ENCODE measurements at regions not wholly inside any gene's neighbourhood (a gene's known extent, or its start where the extent isn't known, plus 50 kb on each side); places are given as distances from the start of the nearest gene placed in this dataset.

DNA sequence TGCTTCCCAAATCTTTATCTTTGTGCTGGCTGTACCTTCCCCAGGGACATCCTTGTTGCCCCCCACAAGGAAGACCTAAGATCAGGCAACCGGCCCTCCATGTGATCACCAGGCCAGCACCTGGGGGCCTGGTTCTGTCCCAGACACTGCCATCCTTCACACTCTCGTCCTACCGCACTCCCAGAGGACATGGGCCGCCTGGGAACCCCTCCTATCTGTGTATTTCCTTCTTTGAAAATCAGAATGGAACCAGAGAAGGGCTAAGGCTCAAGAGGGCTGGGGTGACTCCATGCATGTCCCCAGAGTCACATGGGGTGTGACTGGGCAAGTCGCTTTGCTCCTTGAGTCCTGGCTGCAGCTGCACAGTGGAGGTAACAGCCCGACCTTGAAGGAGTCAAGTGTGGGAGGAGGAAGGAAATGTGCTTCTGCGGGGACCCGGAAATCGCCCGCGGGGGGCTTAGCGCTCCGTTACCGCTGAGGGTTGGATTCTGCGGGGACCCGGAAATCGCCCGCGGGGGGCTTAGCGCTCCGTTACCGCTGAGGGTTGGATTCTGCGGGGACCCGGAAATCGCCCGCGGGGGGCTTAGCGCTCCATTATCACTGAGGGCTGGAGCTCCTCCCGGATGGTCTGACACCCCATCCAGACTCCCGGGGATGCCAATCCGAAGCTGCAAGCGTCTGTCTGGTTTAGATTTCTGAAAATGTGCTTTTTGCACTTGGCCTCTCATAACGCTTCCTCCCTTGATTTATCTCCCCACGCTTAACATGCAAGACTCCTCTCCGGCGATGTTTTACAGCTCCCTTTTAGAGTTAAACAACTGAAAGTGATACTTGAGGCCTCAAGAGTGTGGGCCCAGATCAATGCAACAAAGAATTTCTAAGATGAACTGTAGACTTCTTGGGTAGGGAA lies 278.9 kb downstream of the NPHP4 start:
- H3K9ac ChIP-seq (ENCODE audit: low read length) = no peak overlapping the region
- DNase-seq (ENCODE audit: low read depth, low spot score) (no peak), ATAC-seq (no peak)
- ChIA-PET RAD21 (ENCODE audit: low non-redundant PET in 1 of 2, low total read pairs in 2 of 2, uncharacterized antibody in 2 of 2, unreplicated experiment in 2 of 2) (no interaction called here), POLR2A (no interaction called here), CTCF (no interaction called here)
- no peaks in the 10 kb centered on the region for H3K27me3 ChIP-seq (ENCODE audit: insufficient read depth, low read length)
- no TSS peak for BruUV-seq (replicated peaks)
- H2AFZ ChIP-seq (ENCODE audit: low read depth, low read length, poor library complexity, severe bottlenecking) = no peak overlapping the region
- no peaks in the 10 kb centered on the region for H3K79me2 ChIP-seq (ENCODE audit: insufficient read depth, low read length)
- no peaks in the 10 kb centered on the region for H3K9me2 ChIP-seq (ENCODE audit: insufficient read depth)
- no peak for TF ChIP-seq POLR2A (IDR thresholded peaks at IDR 0.05; ENCODE audit: borderline replicate concordance, extremely low read depth, insufficient read depth, insufficient read length)
- no peak for TF ChIP-seq EZH2phosphoT487 (IDR thresholded peaks at IDR 0.05; ENCODE audit: borderline replicate concordance)
- no peak for TF ChIP-seq TCF7L2 (IDR thresholded peaks at IDR 0.05; ENCODE audit: borderline replicate concordance, extremely low read depth, insufficient read depth, insufficient read length)
- no peak for TF ChIP-seq RAD21 (IDR thresholded peaks at IDR 0.05; ENCODE audit: low read depth)
- no peak for TF ChIP-seq JUND (IDR thresholded peaks at IDR 0.05)
- TF ChIP-seq CBX3 (IDR thresholded peaks at IDR 0.05; ENCODE audit: low read depth) = no peak
- TF ChIP-seq FOSL1 (IDR thresholded peaks at IDR 0.05; ENCODE audit: low read depth) = no peak
- TF ChIP-seq ZBTB33 (IDR thresholded peaks at IDR 0.05; ENCODE audit: extremely low read depth, insufficient replicate concordance, low read length) = no peak
- no peak for TF ChIP-seq EGR1 (IDR thresholded peaks at IDR 0.05; ENCODE audit: low read depth)
- no peak for TF ChIP-seq YY1 (IDR thresholded peaks at IDR 0.05; ENCODE audit: extremely low read depth, insufficient replicate concordance, low read depth, low read length)
- no peak for TF ChIP-seq ZFX (IDR thresholded peaks at IDR 0.05)
- TF ChIP-seq CTCF (IDR thresholded peaks at IDR 0.05 in 2 of 3, conservative IDR thresholded peaks at IDR 0.05 in 1 of 3; ENCODE audit: borderline replicate concordance in 1 of 3, insufficient read depth in 1 of 3, low read depth in 2 of 3, low read length in 2 of 3) = no peak
- no peak overlapping the region for H3K4me2 ChIP-seq (ENCODE audit: low read length)
- H3K27ac ChIP-seq (ENCODE audit: low read depth, low read length) = no peak overlapping the region
- H3K4me1 ChIP-seq (ENCODE audit: control insufficient read depth in 1 of 2, insufficient read depth in 2 of 2, low read length in 2 of 2) = peaks cover 3 to 13% of the 10 kb centered on the region in 2 experiments; a peak in 3 of 4 replicates
- no peaks in the 10 kb centered on the region for H4K20me1 ChIP-seq (ENCODE audit: insufficient read depth)
- H3K9me3 ChIP-seq (ENCODE audit: control insufficient read depth in 1 of 2, insufficient read depth in 1 of 2, low read depth in 1 of 2, low read length in 2 of 2) = no peaks in the 10 kb centered on the region
- intact Hi-C loops (cut with micrococcal nuclease) = no loop called here
- no peaks in the 10 kb centered on the region for H3K36me3 ChIP-seq (ENCODE audit: control insufficient read depth in 1 of 2, insufficient read depth in 2 of 2, low read length in 2 of 2)
- H3K4me3 ChIP-seq (replicated peaks in 1 of 2; ENCODE audit: low read depth in 1 of 2, low read length in 2 of 2) = no peak overlapping the region

Measured in HCT116 (cell line).